ENCODE measurements at regions not wholly inside any gene's neighbourhood (a gene's known extent, or its start where the extent isn't known, plus 50 kb on each side); places are given as distances from the start of the nearest gene placed in this dataset.

GRCh38 chr5:163670036-163670435, 164.6 kb downstream of the MAT2B start:
- TF ChIP-seq CTCF (IDR thresholded peaks at IDR 0.05 in 8 of 11, conservative IDR thresholded peaks at IDR 0.05 in 3 of 11) = no peak
- no peak for TF ChIP-seq POLR2A (IDR thresholded peaks at IDR 0.05)
